Thoracic aorta (tissue), 2 donors: ENCODE measurements at regions not wholly inside any gene's neighbourhood (a gene's known extent, or its start where the extent isn't known, plus 50 kb on each side); places are given as distances from the start of the nearest gene placed in this dataset.

Experiments
- ATAC-seq: fragments of 150-250 bp; one replicate; pipeline ENCODE4 v1.8.0; 2017; ENCODE audit warnings: low read depth; ENCODE audit not compliant: insufficient number of reproducible peaks, low FRiP score
- DNase-seq: peaks from one replicate; pipeline ENCODE4 v3.0.0-alpha.2; 2020; ENCODE audit warnings: low spot score
- H3K27ac ChIP-seq, 2 donors: fragments of 200-600 bp; sonication (generic); 1 replicate in 1 of 2; 2 replicates in 1 of 2; pipeline ENCODE4 v1.5.1; 2016; ENCODE audit warnings: mild to moderate bottlenecking in 2 of 2, moderate library complexity in 2 of 2
- H3K27me3 ChIP-seq: fragments of 200-600 bp; sonication (generic); replicated peaks from 2 replicates; pipeline ENCODE4 v1.6.0; 2016; ENCODE audit warnings: mild to moderate bottlenecking; ENCODE audit not compliant: insufficient read depth
- H3K36me3 ChIP-seq: fragments of 200-600 bp; sonication (generic); one replicate; pipeline ENCODE4 v1.5.1; 2016
- H3K4me1 ChIP-seq, 2 donors: fragments of 200-600 bp; sonication (generic); 1 replicate in 1 of 2; 2 replicates in 1 of 2; pipeline versions ENCODE4 v1.5.1 to v1.6.0; 2016; ENCODE audit warnings: low read depth in 2 of 2, mild to moderate bottlenecking in 1 of 2; ENCODE audit not compliant: control insufficient read depth in 1 of 2
- H3K4me3 ChIP-seq: fragments of 200-600 bp; sonication (generic); 2 replicates; pipeline ENCODE4 v1.5.1; 2016; ENCODE audit warnings: mild to moderate bottlenecking
- H3K9me3 ChIP-seq: fragments of 200-600 bp; sonication (generic); 2 replicates; pipeline ENCODE4 v1.5.1; 2016
- CTCF ChIP-seq: fragments of 200-600 bp; sonication (generic); IDR thresholded peaks from one replicate; pipeline ENCODE4 v1.5.1; 2019; ENCODE audit warnings: antibody characterized with exemption

- no peak for ATAC-seq
- no peaks in the 10 kb centered on the region for H3K27me3 ChIP-seq
- no peaks in the 10 kb centered on the region for H3K4me1 ChIP-seq
- no peak overlapping the region for H3K27ac ChIP-seq
- TF ChIP-seq CTCF = no peak
- no peak overlapping the region for H3K4me3 ChIP-seq
- H3K36me3 ChIP-seq = no peaks in the 10 kb centered on the region
- DNase-seq = no peak
- H3K9me3 ChIP-seq = no peaks in the 10 kb centered on the region
Observed at GRCh38 chr9:81053298-81054025, 635.9 kb downstream of the TLE1 start.

- Histone ChIP-seq H3K27ac (no peak overlapping the region), H3K9me3 (no peaks in the 10 kb centered on the region)
Observed at GRCh38 chr9:81052846-81053245, 636.5 kb downstream of the TLE1 start.

DNA sequence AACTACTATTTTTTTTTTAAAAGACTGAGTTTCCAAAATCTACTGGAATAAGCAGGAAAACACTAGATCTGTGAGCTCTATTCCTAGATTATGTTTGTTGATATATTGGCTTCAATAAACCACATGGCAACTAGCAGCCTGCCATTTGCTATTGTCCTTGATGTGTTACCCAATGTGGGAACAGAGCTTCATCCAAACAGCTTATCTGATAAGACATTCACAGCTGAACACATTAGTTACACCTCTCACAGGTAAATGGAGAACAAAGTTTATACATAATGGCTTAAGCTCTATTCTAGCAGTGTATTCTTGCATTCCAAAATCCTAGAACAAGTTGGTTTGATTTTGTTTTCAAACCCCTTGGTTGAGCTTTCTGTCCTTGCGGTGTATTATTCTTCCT is 642.1 kb downstream of the TLE1 start:
- Histone ChIP-seq H3K4me1 (no peaks in the 10 kb centered on the region), H3K27ac (no peak overlapping the region), H3K9me3 (no peaks in the 10 kb centered on the region), H3K27me3 (no peaks in the 10 kb centered on the region), H3K36me3 (no peaks in the 10 kb centered on the region), H3K4me3 (no peak overlapping the region)
- no peak for DNase-seq
- no peak for ATAC-seq
- no peak for TF ChIP-seq CTCF

More at GRCh38 chr9:81052846-81053245, 636.5 kb downstream of the TLE1 start:
- TF ChIP-seq CTCF = no peak
- Histone ChIP-seq H3K4me1 (no peaks in the 10 kb centered on the region), H3K27me3 (no peaks in the 10 kb centered on the region), H3K36me3 (no peaks in the 10 kb centered on the region), H3K4me3 (no peak overlapping the region)
- ATAC-seq = no peak
- DNase-seq = no peak

DNA sequence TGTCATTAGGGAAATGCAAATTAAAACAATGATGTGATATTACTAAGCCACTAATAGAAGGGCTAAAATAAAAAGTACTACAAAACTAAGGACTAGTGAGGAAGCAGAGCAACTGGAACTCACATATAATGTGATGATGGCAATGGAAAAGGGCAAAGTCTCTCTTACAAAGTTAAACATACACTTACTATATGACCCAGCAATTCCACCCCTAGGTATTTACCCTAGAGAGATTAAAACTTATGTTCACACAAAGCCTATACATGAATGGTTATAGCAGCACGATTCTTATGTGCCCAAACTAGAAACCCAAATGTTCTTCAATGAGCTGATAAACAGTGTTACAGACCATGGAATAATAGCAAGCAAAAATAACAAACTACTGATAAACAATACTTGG is 643.7 kb downstream of the TLE1 start:
- TF ChIP-seq CTCF = no peak
- ATAC-seq (no peak), DNase-seq (no peak)
- no peak overlapping the region for H3K4me3 ChIP-seq
- no peaks in the 10 kb centered on the region for H3K27me3 ChIP-seq
- H3K9me3 ChIP-seq = no peaks in the 10 kb centered on the region
- H3K36me3 ChIP-seq = no peaks in the 10 kb centered on the region
- no peaks in the 10 kb centered on the region for H3K4me1 ChIP-seq
- H3K27ac ChIP-seq = no peak overlapping the region

- ATAC-seq = no peak
- H3K9me3 ChIP-seq = no peaks in the 10 kb centered on the region
- H3K4me1 ChIP-seq = peaks cover 0 to 2% of the 10 kb centered on the region in 2 donors
- no peaks in the 10 kb centered on the region for H3K27me3 ChIP-seq
- no peak overlapping the region for H3K27ac ChIP-seq
- TF ChIP-seq CTCF = no peak
- no peak for DNase-seq
- no peak overlapping the region for H3K4me3 ChIP-seq
- H3K36me3 ChIP-seq = no peaks in the 10 kb centered on the region
Observed at GRCh38 chr9:81037889-81038288, 651.5 kb downstream of the TLE1 start.
